Naive thymus-derived CD4-positive, alpha-beta T cell (primary cell): ENCODE measurements at regions not wholly inside any gene's neighbourhood (a gene's known extent, or its start where the extent isn't known, plus 50 kb on each side); places are given as distances from the start of the nearest gene placed in this dataset.

Experiments
- ATAC-seq: fragments of 150-1000 bp; cut with Tn5 transposase; 2 replicates; pipeline ENCODE4 v1.10.0; 2021; ENCODE audit warnings: mild to moderate bottlenecking, moderate library complexity
- CTCF ChIA-PET: fragments of 350-600 bp; sonication (Branson Sonifier 250); formaldehyde crosslinking; loops from one replicate; lab custom pipeline; 2021; ENCODE audit warnings: antibody characterized with exemption; lab: Charles Lee
- POLR2A ChIA-PET: fragments of 350-600 bp; sonication (Branson Sonifier 250); formaldehyde crosslinking; loops from one replicate; lab custom pipeline; 2021; ENCODE audit warnings: antibody characterized with exemption, inconsistent platforms; lab: Charles Lee
- DNase-seq, 9 donors: peaks; one replicate each; pipeline versions ENCODE4 v3.0.0 to v3.0.0-alpha.2; 2020 to 2022; ENCODE audit warnings: mixed read lengths in 1 of 9
- H3K27ac ChIP-seq: one replicate; pipeline ENCODE4 v1.7.0; 2013; ENCODE audit warnings: mild to moderate bottlenecking, low read depth, low read length, moderate library complexity
- H3K27me3 ChIP-seq, 2 donors: one replicate each; pipeline ENCODE4 v1.7.0; 2013; ENCODE audit warnings: low read length in 2 of 2, mild to moderate bottlenecking in 2 of 2, moderate library complexity in 2 of 2; ENCODE audit not compliant: control insufficient read depth in 2 of 2, insufficient read depth in 2 of 2
- H3K36me3 ChIP-seq, 3 experiments: 1 replicate in 2 of 3; 2 replicates in 1 of 3; pipeline ENCODE4 v1.7.0; 2013; ENCODE audit warnings: low read length in 3 of 3, mild to moderate bottlenecking in 3 of 3, moderate library complexity in 1 of 3; ENCODE audit not compliant: insufficient read depth in 3 of 3, control insufficient read depth in 2 of 3
- H3K4me1 ChIP-seq, 2 donors: one replicate each; pipeline ENCODE4 v1.7.0; 2013; ENCODE audit warnings: low read length in 2 of 2, mild to moderate bottlenecking in 2 of 2, moderate library complexity in 1 of 2; ENCODE audit not compliant: control insufficient read depth in 2 of 2, insufficient read depth in 2 of 2
- H3K4me3 ChIP-seq: 2 replicates; pipeline ENCODE4 v1.7.0; 2013; ENCODE audit warnings: mild to moderate bottlenecking, low read length
- H3K9me3 ChIP-seq, 3 experiments: 1 replicate in 2 of 3; 2 replicates in 1 of 3; pipeline ENCODE4 v1.7.0; 2013; ENCODE audit warnings: low read length in 3 of 3; ENCODE audit not compliant: control insufficient read depth in 2 of 3
- H3K27ac Mint-ChIP-seq, 9 donors: one replicate each; pipeline ENCODE4 v1.8.0; 2020 to 2022; ENCODE audit warnings: mixed read lengths in 9 of 9, mild to moderate bottlenecking in 8 of 9, moderate library complexity in 5 of 9, inconsistent platforms in 2 of 9
- H3K27me3 Mint-ChIP-seq, 5 donors: one replicate each; pipeline ENCODE4 v1.8.0; 2021 to 2022; ENCODE audit warnings: mixed read lengths in 5 of 5, mild to moderate bottlenecking in 1 of 5
- H3K36me3 Mint-ChIP-seq, 5 donors: one replicate each; pipeline ENCODE4 v1.8.0; 2020 to 2022; ENCODE audit warnings: mixed read lengths in 5 of 5, mild to moderate bottlenecking in 3 of 5, inconsistent platforms in 1 of 5
- H3K4me1 Mint-ChIP-seq, 7 donors: one replicate each; pipeline ENCODE4 v1.8.0; 2020 to 2022; ENCODE audit warnings: mixed read lengths in 7 of 7, mild to moderate bottlenecking in 3 of 7, inconsistent platforms in 1 of 7
- H3K4me3 Mint-ChIP-seq, 10 donors: one replicate each; pipeline ENCODE4 v1.8.0; 2020 to 2022; ENCODE audit warnings: mild to moderate bottlenecking in 10 of 10, mixed read lengths in 10 of 10, moderate library complexity in 6 of 10, inconsistent platforms in 2 of 10
- H3K9me3 Mint-ChIP-seq, 11 donors: one replicate each; pipeline ENCODE4 v1.8.0; 2020 to 2022; ENCODE audit warnings: mixed read lengths in 11 of 11, mild to moderate bottlenecking in 4 of 11, inconsistent platforms in 1 of 11, moderate library complexity in 1 of 11
- intact Hi-C, 2 donors: fragments of 100-400 bp; cut with micrococcal nuclease; formaldehyde crosslinking; loops; one replicate each; pipeline ENCODE4 v1.15.1; 2023

DNA sequence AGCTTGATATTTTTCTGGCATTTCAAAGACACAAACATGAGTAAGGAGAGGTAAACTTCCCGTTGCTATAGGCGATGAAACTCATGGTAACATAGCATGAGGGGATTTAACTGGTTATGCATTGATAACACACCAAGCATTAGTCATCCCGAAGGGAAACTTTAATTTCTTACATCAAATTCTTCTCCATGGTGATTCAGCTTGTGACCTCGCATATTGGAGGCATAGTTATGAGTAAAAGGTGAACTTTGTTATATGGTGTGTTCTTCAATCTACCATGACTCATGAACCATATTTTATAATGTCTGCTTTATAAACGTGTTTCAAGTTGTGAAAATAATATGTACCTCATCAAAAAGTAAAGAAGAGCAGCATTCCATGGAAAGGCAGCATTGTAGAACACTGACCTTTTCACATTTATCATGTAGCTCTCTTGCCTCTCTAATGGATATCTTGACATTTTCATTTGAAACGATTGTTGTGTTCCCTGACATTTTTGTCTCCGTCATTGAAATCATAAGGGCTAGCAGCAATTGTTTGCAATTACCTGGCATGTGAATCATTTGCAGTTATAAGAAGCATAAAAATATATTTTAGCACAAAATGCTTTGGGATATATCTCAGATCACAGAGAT, 491.8 kb downstream of the ANXA1 start:
- Mint-ChIP-seq H3K27me3 (no peaks in the 10 kb centered on the region), H3K9me3 (peaks cover 0 to 17% (median 7%) of the 10 kb centered on the region in 11 donors), H3K4me3 (no peak overlapping the region), H3K4me1 (no peaks in the 10 kb centered on the region), H3K27ac (no peak overlapping the region), H3K36me3 (peaks cover 0 to 3% (median 0%) of the 10 kb centered on the region in 5 donors)
- ChIA-PET CTCF (no interaction called here), POLR2A (no interaction called here)
- Histone ChIP-seq H3K27ac (no peak overlapping the region), H3K4me3 (no peak overlapping the region), H3K36me3 (no peaks in the 10 kb centered on the region), H3K4me1 (no peaks in the 10 kb centered on the region), H3K27me3 (no peaks in the 10 kb centered on the region), H3K9me3 (no peaks in the 10 kb centered on the region)
- ATAC-seq, result no peak
- DNase-seq, result no peak
- intact Hi-C loops, result no loop called here

DNA sequence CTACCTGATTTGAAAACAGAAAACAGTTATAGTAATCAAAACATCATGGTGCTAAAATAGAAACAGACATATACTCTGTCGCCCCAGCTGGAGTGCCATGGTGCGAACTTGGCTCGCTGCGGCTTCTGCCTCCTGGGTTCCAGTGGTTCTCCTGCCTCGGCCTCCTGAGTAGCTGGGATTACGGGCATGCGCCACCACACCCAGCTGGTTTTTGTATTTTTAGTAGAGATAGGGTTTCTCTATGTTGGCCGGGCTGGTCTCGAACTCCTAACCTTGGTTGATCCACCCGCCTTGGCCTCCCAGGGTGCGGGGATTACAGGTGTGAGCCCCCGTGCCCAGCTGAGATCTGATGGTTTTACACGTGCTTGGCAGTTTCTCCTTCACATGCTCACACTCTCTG, 495.9 kb downstream of the ANXA1 start:
- POLR2A ChIA-PET, result no interaction called here
- Mint-ChIP-seq H3K36me3 (peaks cover 0 to 3% (median 0%) of the 10 kb centered on the region in 5 donors), H3K4me1 (no peaks in the 10 kb centered on the region), H3K27me3 (no peaks in the 10 kb centered on the region), H3K9me3 (peaks cover 0 to 18% (median 5%) of the 10 kb centered on the region in 11 donors), H3K4me3 (no peak overlapping the region), H3K27ac (no peak overlapping the region)
- no peaks in the 10 kb centered on the region for H3K4me1 ChIP-seq
- no peaks in the 10 kb centered on the region for H3K27me3 ChIP-seq
- no peak overlapping the region for H3K27ac ChIP-seq
- ATAC-seq (no peak), DNase-seq (no peak)
- H3K4me3 ChIP-seq, result no peak overlapping the region
- H3K36me3 ChIP-seq, result no peaks in the 10 kb centered on the region
- intact Hi-C loops, result no loop called here
- H3K9me3 ChIP-seq, result no peaks in the 10 kb centered on the region
- CTCF ChIA-PET, result no interaction called here

GRCh38 chr9:73649552-73649951, 497.9 kb downstream of the ANXA1 start:
- Mint-ChIP-seq H3K27ac (no peak overlapping the region), H3K4me3 (no peak overlapping the region), H3K36me3 (peaks cover 0 to 3% (median 0%) of the 10 kb centered on the region in 5 donors), H3K27me3 (no peaks in the 10 kb centered on the region), H3K9me3 (peaks cover 0 to 18% (median 5%) of the 10 kb centered on the region in 11 donors), H3K4me1 (no peaks in the 10 kb centered on the region)
- DNase-seq, result no peak
- Histone ChIP-seq H3K4me1 (no peaks in the 10 kb centered on the region), H3K27me3 (no peaks in the 10 kb centered on the region), H3K4me3 (no peak overlapping the region), H3K36me3 (no peaks in the 10 kb centered on the region), H3K9me3 (no peaks in the 10 kb centered on the region), H3K27ac (no peak overlapping the region)
- intact Hi-C loops, result no loop called here
- CTCF ChIA-PET, result no interaction called here
- POLR2A ChIA-PET, result no interaction called here
- no peak for ATAC-seq

DNA sequence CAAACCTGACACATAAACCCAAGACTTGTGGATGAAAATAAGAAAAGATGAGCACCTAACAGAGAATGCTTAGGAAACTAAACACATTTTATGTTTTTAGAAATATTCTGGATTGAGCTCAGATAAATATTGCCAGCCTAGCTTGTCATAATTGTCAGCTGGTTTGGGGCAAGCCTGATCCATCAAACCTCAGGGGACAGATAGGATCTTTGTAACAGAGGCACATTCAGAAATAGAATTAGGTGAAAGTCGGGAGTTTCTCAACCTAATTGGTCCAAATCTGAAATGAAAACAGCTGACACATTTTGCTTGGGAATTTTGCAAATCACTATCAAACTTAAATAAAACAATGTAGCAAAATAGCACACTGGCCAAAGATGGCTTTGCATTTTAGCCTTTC, 503.7 kb downstream of the ANXA1 start:
- H3K9me3 Mint-ChIP-seq, result peaks cover 0 to 9% (median 2%) of the 10 kb centered on the region in 11 donors
- ChIA-PET CTCF (no interaction called here), POLR2A (no interaction called here)
- no peak for ATAC-seq
- no peaks in the 10 kb centered on the region for H3K4me1 Mint-ChIP-seq
- intact Hi-C loops, result no loop called here
- H3K36me3 Mint-ChIP-seq, result no peaks in the 10 kb centered on the region
- Histone ChIP-seq H3K9me3 (no peaks in the 10 kb centered on the region), H3K27ac (no peak overlapping the region), H3K27me3 (no peaks in the 10 kb centered on the region), H3K4me1 (no peaks in the 10 kb centered on the region), H3K4me3 (no peak overlapping the region), H3K36me3 (no peaks in the 10 kb centered on the region)
- no peaks in the 10 kb centered on the region for H3K27me3 Mint-ChIP-seq
- H3K4me3 Mint-ChIP-seq, result no peak overlapping the region
- H3K27ac Mint-ChIP-seq, result no peak overlapping the region
- DNase-seq, result no peak

DNA sequence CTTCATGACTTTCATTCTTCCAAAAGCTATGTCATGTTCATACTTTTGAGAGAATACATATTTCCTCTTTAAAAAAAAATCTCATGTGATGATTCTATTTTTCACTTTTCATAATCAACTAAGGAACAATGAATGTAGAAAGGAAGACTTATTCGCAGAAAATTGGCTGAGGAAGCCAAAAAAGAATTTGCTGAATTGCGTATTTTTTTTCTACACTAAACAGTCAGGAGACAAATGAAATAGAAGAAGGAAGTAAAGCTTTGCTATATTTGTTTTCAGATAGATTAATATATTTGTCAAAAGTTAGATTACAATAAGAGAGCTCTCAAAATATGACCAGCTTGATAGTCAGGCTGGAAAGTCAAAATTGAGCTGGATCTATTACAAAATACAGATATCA, 504.2 kb downstream of the ANXA1 start:
- H3K36me3 ChIP-seq, result no peaks in the 10 kb centered on the region
- ChIA-PET CTCF (no interaction called here), POLR2A (no interaction called here)
- peaks cover 0 to 7% (median under 1%) of the 10 kb centered on the region in 11 donors for H3K9me3 Mint-ChIP-seq
- no peaks in the 10 kb centered on the region for H3K4me1 ChIP-seq
- H3K27me3 Mint-ChIP-seq, result no peaks in the 10 kb centered on the region
- H3K9me3 ChIP-seq, result no peaks in the 10 kb centered on the region
- intact Hi-C loops, result no loop called here
- H3K36me3 Mint-ChIP-seq, result no peaks in the 10 kb centered on the region
- H3K27ac Mint-ChIP-seq, result no peak overlapping the region
- no peak for ATAC-seq
- no peak overlapping the region for H3K4me3 ChIP-seq
- no peaks in the 10 kb centered on the region for H3K4me1 Mint-ChIP-seq
- no peak for DNase-seq
- no peak overlapping the region for H3K4me3 Mint-ChIP-seq
- no peaks in the 10 kb centered on the region for H3K27me3 ChIP-seq
- H3K27ac ChIP-seq, result no peak overlapping the region

GRCh38 chr9:73665253-73665652, 513.6 kb downstream of the ANXA1 start:
- Mint-ChIP-seq H3K9me3 (peaks cover 0 to 7% (median 0%) of the 10 kb centered on the region in 11 donors), H3K27ac (no peak overlapping the region), H3K27me3 (no peaks in the 10 kb centered on the region), H3K4me1 (no peaks in the 10 kb centered on the region), H3K4me3 (no peak overlapping the region), H3K36me3 (no peaks in the 10 kb centered on the region)
- Histone ChIP-seq H3K4me3 (no peak overlapping the region), H3K27ac (no peak overlapping the region), H3K27me3 (no peaks in the 10 kb centered on the region), H3K36me3 (no peaks in the 10 kb centered on the region), H3K4me1 (no peaks in the 10 kb centered on the region), H3K9me3 (no peaks in the 10 kb centered on the region)
- ChIA-PET CTCF (no interaction called here), POLR2A (no interaction called here)
- ATAC-seq (no peak), DNase-seq (no peak)
- intact Hi-C loops, result no loop called here

- ATAC-seq (no peak), DNase-seq (no peak)
- no peaks in the 10 kb centered on the region for H3K9me3 ChIP-seq
- no peak overlapping the region for H3K27ac ChIP-seq
- ChIA-PET CTCF (no interaction called here), POLR2A (no interaction called here)
- Mint-ChIP-seq H3K9me3 (peaks cover 0 to 10% (median 0%) of the 10 kb centered on the region in 11 donors), H3K36me3 (no peaks in the 10 kb centered on the region), H3K4me3 (no peak overlapping the region), H3K27ac (no peak overlapping the region), H3K27me3 (no peaks in the 10 kb centered on the region), H3K4me1 (no peaks in the 10 kb centered on the region)
- no peak overlapping the region for H3K4me3 ChIP-seq
- H3K27me3 ChIP-seq, result no peaks in the 10 kb centered on the region
- no peaks in the 10 kb centered on the region for H3K36me3 ChIP-seq
- no peaks in the 10 kb centered on the region for H3K4me1 ChIP-seq
- intact Hi-C loops, result no loop called here
Observed at GRCh38 chr9:73667749-73668148, 516.1 kb downstream of the ANXA1 start.
